ENCODE measurements at regions not wholly inside any gene's neighbourhood (a gene's known extent, or its start where the extent isn't known, plus 50 kb on each side); places are given as distances from the start of the nearest gene placed in this dataset.

GRCh38 chr12:74820324-74820723 lies 282.7 kb downstream of the ATXN7L3B start:
- H3K27ac Mint-ChIP-seq (ENCODE audit: low read depth, unreplicated experiment): no peak overlapping the region
- H3K9me3 Mint-ChIP-seq (ENCODE audit: unreplicated experiment): no peaks in the 10 kb centered on the region
- ChIA-PET POLR2A (interaction anchor here (0.7 kb wide), 1 partner anchor 25 kb away, joined by 3 read pairs; no protein-coding TSS in a partner anchor), CTCF (interaction anchor here (0.7 to 1.0 kb wide), 2 partner anchors 10 to 1389 kb away, joined by 3 to 4 read pairs; no protein-coding TSS in a partner anchor)
- no TSS peak for BruUV-seq (replicated peaks)
- no peak overlapping the region for H3K4me3 Mint-ChIP-seq (ENCODE audit: unreplicated experiment)
- TF ChIP-seq CTCF (IDR thresholded peaks at IDR 0.05; ENCODE audit: unreplicated experiment): no peak
- DNase-seq (ENCODE audit: unreplicated experiment): no peak
- no peaks in the 10 kb centered on the region for H3K36me3 Mint-ChIP-seq (ENCODE audit: insufficient read depth, unreplicated experiment)
- H3K27me3 Mint-ChIP-seq (ENCODE audit: insufficient read depth, unreplicated experiment): no peaks in the 10 kb centered on the region
- intact Hi-C loops (cut with micrococcal nuclease): no loop called here
- H3K4me1 Mint-ChIP-seq (ENCODE audit: insufficient read depth, unreplicated experiment): no peaks in the 10 kb centered on the region

GRCh38 chr12:74836567-74836966 lies 298.9 kb downstream of the ATXN7L3B start:
- no peak for DNase-seq (ENCODE audit: unreplicated experiment)
- POLR2A ChIA-PET: no interaction called here
- H3K4me3 Mint-ChIP-seq (ENCODE audit: unreplicated experiment): no peak overlapping the region
- H3K27me3 Mint-ChIP-seq (ENCODE audit: insufficient read depth, unreplicated experiment): no peaks in the 10 kb centered on the region
- no peaks in the 10 kb centered on the region for H3K36me3 Mint-ChIP-seq (ENCODE audit: insufficient read depth, unreplicated experiment)
- no peak for TF ChIP-seq CTCF (IDR thresholded peaks at IDR 0.05; ENCODE audit: unreplicated experiment)
- H3K27ac Mint-ChIP-seq (ENCODE audit: low read depth, unreplicated experiment): no peak overlapping the region
- peaks cover 22% of the 10 kb centered on the region for H3K9me3 Mint-ChIP-seq (ENCODE audit: unreplicated experiment)
- CTCF ChIA-PET: interaction anchor here (0.7 kb wide), 1 partner anchor 1679 kb away, joined by 3 read pairs; no protein-coding TSS in a partner anchor
- BruUV-seq (replicated peaks): no TSS peak
- intact Hi-C loops (cut with micrococcal nuclease): no loop called here
- H3K4me1 Mint-ChIP-seq (ENCODE audit: insufficient read depth, unreplicated experiment): no peaks in the 10 kb centered on the region

GRCh38 chr12:74846116-74846515 lies 308.5 kb downstream of the ATXN7L3B start:
- no peak for TF ChIP-seq CTCF (IDR thresholded peaks at IDR 0.05; ENCODE audit: unreplicated experiment)
- no peak overlapping the region for H3K27ac Mint-ChIP-seq (ENCODE audit: low read depth, unreplicated experiment)

GRCh38 chr12:74847169-74847568 lies 309.5 kb downstream of the ATXN7L3B start:
- no peaks in the 10 kb centered on the region for H3K36me3 Mint-ChIP-seq (ENCODE audit: insufficient read depth, unreplicated experiment)
- intact Hi-C loops (cut with micrococcal nuclease): no loop called here
- ChIA-PET POLR2A (no interaction called here), CTCF (no interaction called here)
- no peak overlapping the region for H3K27ac Mint-ChIP-seq (ENCODE audit: low read depth, unreplicated experiment)
- H3K9me3 Mint-ChIP-seq (ENCODE audit: unreplicated experiment): no peaks in the 10 kb centered on the region
- DNase-seq (ENCODE audit: unreplicated experiment): no peak
- no TSS peak for BruUV-seq (replicated peaks)
- H3K27me3 Mint-ChIP-seq (ENCODE audit: insufficient read depth, unreplicated experiment): no peaks in the 10 kb centered on the region
- TF ChIP-seq CTCF (IDR thresholded peaks at IDR 0.05; ENCODE audit: unreplicated experiment): no peak
- H3K4me3 Mint-ChIP-seq (ENCODE audit: unreplicated experiment): no peak overlapping the region
- H3K4me1 Mint-ChIP-seq (ENCODE audit: insufficient read depth, unreplicated experiment): no peaks in the 10 kb centered on the region

More at GRCh38 chr12:74846116-74846515, 308.5 kb downstream of the ATXN7L3B start:
- Mint-ChIP-seq H3K9me3 (ENCODE audit: unreplicated experiment) (no peaks in the 10 kb centered on the region), H3K36me3 (ENCODE audit: insufficient read depth, unreplicated experiment) (no peaks in the 10 kb centered on the region), H3K4me3 (ENCODE audit: unreplicated experiment) (no peak overlapping the region), H3K4me1 (ENCODE audit: insufficient read depth, unreplicated experiment) (no peaks in the 10 kb centered on the region), H3K27me3 (ENCODE audit: insufficient read depth, unreplicated experiment) (no peaks in the 10 kb centered on the region)
- intact Hi-C loops (cut with micrococcal nuclease): no loop called here
- no peak for DNase-seq (ENCODE audit: unreplicated experiment)
- no TSS peak for BruUV-seq (replicated peaks)
- ChIA-PET CTCF (no interaction called here), POLR2A (interaction anchor here (0.6 kb wide), 1 partner anchor 26 kb away, joined by 3 read pairs; no protein-coding TSS in a partner anchor)

Measured in MCF 10A (cell line).